Keratinocyte (primary cell): ENCODE measurements at regions not wholly inside any gene's neighbourhood (a gene's known extent, or its start where the extent isn't known, plus 50 kb on each side); places are given as distances from the start of the nearest gene placed in this dataset.
"Not testable (repeated sequence)": the region's sequence is repeated elsewhere in the genome, so short reads cannot be mapped to it uniquely, and the experiment has no call there.

Experiments
- DNase-seq: peaks from one replicate; pipeline ENCODE4 v3.0.0-alpha.2; 2011; ENCODE audit warnings: low read depth, missing footprints, low spot score
- FAIRE-seq: peaks from 2 replicates; lab custom pipeline; 2011; peaks lifted over from hg19 to GRCh38; lab: Jason Lieb, UNC
- H2AFZ ChIP-seq: 2 replicates; pipeline ENCODE4 v1.6.0; 2012; ENCODE audit warnings: low read length, control low read depth, inconsistent platforms; ENCODE audit not compliant: control insufficient read depth
- H3K27ac ChIP-seq: 2 replicates; pipeline ENCODE4 v1.5.1; 2011; ENCODE audit warnings: low read length; ENCODE audit not compliant: control insufficient read depth, insufficient read depth
- H3K27me3 ChIP-seq: 3 replicates; pipeline ENCODE4 v1.6.0; 2011; ENCODE audit warnings: low read length; ENCODE audit not compliant: control insufficient read depth, insufficient read depth; ENCODE audit errors: extremely low read depth
- H3K36me3 ChIP-seq, 2 experiments: 2 replicates in 1 of 2; 3 replicates in 1 of 2; pipeline ENCODE4 v1.5.1; 2011; ENCODE audit warnings: low read length in 2 of 2, mild to moderate bottlenecking in 1 of 2; ENCODE audit not compliant: control insufficient read depth in 2 of 2, insufficient read depth in 2 of 2; ENCODE audit errors: extremely low read depth in 1 of 2
- H3K4me1 ChIP-seq: 3 replicates; pipeline ENCODE4 v1.5.1; 2011; ENCODE audit warnings: low read length; ENCODE audit not compliant: control insufficient read depth, insufficient read depth; ENCODE audit errors: extremely low read depth
- H3K4me2 ChIP-seq: 3 replicates; pipeline ENCODE4 v1.6.0; 2011; ENCODE audit warnings: low read depth, low read length; ENCODE audit not compliant: control insufficient read depth, insufficient read depth; ENCODE audit errors: extremely low read depth
- H3K4me3 ChIP-seq, 3 experiments: fragments of 200-600 bp in 1 of 3; sonication (generic) in 1 of 3; 2 replicates in 2 of 3; 3 replicates in 1 of 3; pipeline ENCODE4 v1.5.1; 2011 to 2016; ENCODE audit warnings: low read length in 3 of 3, mild to moderate bottlenecking in 3 of 3, control low read depth in 2 of 3, inconsistent platforms in 1 of 3, low read depth in 1 of 3, mixed read lengths in 1 of 3, mixed run types in 1 of 3, moderate library complexity in 1 of 3; ENCODE audit not compliant: control insufficient read depth in 2 of 3, insufficient read depth in 2 of 3; ENCODE audit errors: extremely low read depth in 1 of 3
- H3K79me2 ChIP-seq: 2 replicates; pipeline ENCODE4 v1.6.0; 2012; ENCODE audit warnings: low read length; ENCODE audit not compliant: control insufficient read depth, insufficient read depth
- H3K9ac ChIP-seq: 3 replicates; pipeline ENCODE4 v1.6.0; 2011; ENCODE audit warnings: low read length; ENCODE audit not compliant: control insufficient read depth, insufficient read depth; ENCODE audit errors: extremely low read depth
- H3K9me1 ChIP-seq: 3 replicates; pipeline ENCODE4 v1.6.0; 2011; ENCODE audit warnings: low read length; ENCODE audit not compliant: control insufficient read depth, insufficient read depth; ENCODE audit errors: extremely low read depth
- H3K9me3 ChIP-seq: 2 replicates; pipeline ENCODE4 v1.5.1; 2012; ENCODE audit warnings: low read depth, low read length; ENCODE audit not compliant: control insufficient read depth
- H4K20me1 ChIP-seq: 3 replicates; pipeline ENCODE4 v1.6.0; 2011; ENCODE audit warnings: low read length; ENCODE audit not compliant: control insufficient read depth, insufficient read depth; ENCODE audit errors: extremely low read depth
- CTCF ChIP-seq, 3 experiments: IDR thresholded peaks in 1 of 3; conservative IDR thresholded peaks in 1 of 3; optimal IDR thresholded peaks in 1 of 3; 2 replicates in 2 of 3; 3 replicates in 1 of 3; pipeline versions ENCODE3 to v1.5.1; 2011; ENCODE audit warnings: low read length in 3 of 3, mild to moderate bottlenecking in 3 of 3, moderate library complexity in 2 of 3, control low read depth in 1 of 3, inconsistent platforms in 1 of 3; ENCODE audit not compliant: insufficient read depth in 2 of 3; ENCODE audit errors: extremely low read depth in 1 of 3
- EZH2 ChIP-seq: IDR thresholded peaks from one replicate; pipeline ENCODE4 v1.6.1; 2012; ENCODE audit warnings: inconsistent platforms, mild to moderate bottlenecking, low read length, moderate library complexity
- dilution Hi-C: fragments of 300-500 bp; cut with MboI; formaldehyde crosslinking; loops from one replicate; pipeline ENCODE4 v1.7.0; 2020; ENCODE audit warnings: low sequenced_read_pairs; ENCODE audit not compliant: extremely low pct_ligation_motif_present
- small RNA-seq, 3 experiments: library from RNA; depleted of rRNA; stranded (forward); fragments of <200 nt; gene quantifications; one replicate each; pipeline ENCODE3, GENCODE V24; 2012; ENCODE audit warnings: low read depth in 3 of 3, low replicate concordance in 1 of 3; ENCODE audit not compliant: insufficient read length in 3 of 3

DNA sequence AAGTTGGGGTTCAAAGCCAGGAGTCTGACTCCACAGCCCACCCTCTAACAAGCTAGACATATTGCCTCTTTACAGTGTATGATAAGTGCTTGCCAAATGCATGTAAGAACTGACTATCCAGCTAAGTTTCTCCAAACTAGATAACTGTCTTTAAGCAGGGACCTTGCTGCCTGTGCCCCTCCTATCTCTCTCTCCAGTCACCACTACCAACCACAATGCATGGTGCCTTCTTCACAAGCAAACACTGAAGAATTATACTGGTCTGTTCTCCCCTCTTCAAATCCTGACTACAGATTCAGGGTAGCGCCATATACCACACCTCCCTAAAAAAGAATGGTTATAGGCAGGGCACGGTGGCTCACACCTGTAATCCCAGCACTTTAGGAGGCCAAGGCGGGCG is 55.3 kb upstream of the WIPF3 start:
- dilution Hi-C loops, H4K20me1 ChIP-seq, H3K4me1 ChIP-seq: not testable (repeated sequence)

DNA sequence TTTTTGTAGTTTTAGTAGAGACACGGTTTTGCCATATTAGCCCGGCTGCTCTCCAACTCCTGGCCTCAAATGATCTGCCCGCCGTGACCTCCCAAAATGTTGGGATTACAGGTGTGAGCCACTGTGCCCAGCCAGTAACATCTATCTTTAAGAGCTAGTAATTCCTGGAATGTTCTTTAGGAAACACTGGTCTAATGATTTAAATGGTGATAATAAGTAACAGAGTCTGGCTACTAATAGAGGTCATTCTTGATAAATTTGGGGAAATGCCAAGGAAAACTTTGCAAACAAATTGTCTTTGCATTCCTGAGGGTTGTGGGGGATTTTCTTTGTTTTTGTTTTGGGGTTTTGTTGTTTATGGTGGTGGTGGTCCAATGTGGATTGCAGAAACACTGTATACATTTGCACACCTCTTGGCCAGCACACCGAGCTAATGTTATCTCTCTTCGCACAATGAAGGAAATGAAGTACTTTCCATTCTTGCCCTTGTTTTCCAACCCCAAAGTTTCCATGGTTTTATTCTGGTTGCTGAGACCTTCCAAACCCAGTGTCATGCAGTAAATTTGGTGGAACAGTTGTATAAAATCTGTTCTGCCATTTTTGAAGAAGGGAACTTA is 51.3 kb upstream of the WIPF3 start:
- Histone ChIP-seq H3K27ac (no peak overlapping the region), H3K79me2 (no peaks in the 10 kb centered on the region), H2AFZ (no peak overlapping the region), H4K20me1 (no peaks in the 10 kb centered on the region), H3K27me3 (no peaks in the 10 kb centered on the region), H3K9ac (no peak overlapping the region), H3K9me3 (no peaks in the 10 kb centered on the region), H3K36me3 (no peaks in the 10 kb centered on the region), H3K4me2 (no peak overlapping the region), H3K4me1 (no peaks in the 10 kb centered on the region), H3K9me1 (no peaks in the 10 kb centered on the region), H3K4me3 (no peak overlapping the region)
- no peak for FAIRE-seq
- DNase-seq: no peak
- dilution Hi-C loops: no loop called here
- TF ChIP-seq CTCF (optimal IDR thresholded peaks at IDR 0.05 in 1 of 3, IDR thresholded peaks at IDR 0.05 in 1 of 3, conservative IDR thresholded peaks at IDR 0.05 in 1 of 3; ENCODE audit: extremely low read depth in 1 of 3, insufficient read depth in 2 of 3, low read length in 3 of 3): no peak
- TF ChIP-seq EZH2: no peak

More for the DNA sequence above, 55.3 kb upstream of the WIPF3 start:
- H3K4me3 ChIP-seq, H3K27me3 ChIP-seq, H3K9me1 ChIP-seq, H3K4me2 ChIP-seq, H3K27ac ChIP-seq, FAIRE-seq, H3K9me3 ChIP-seq, H3K79me2 ChIP-seq, DNase-seq, H3K36me3 ChIP-seq, H2AFZ ChIP-seq, H3K9ac ChIP-seq: not testable (repeated sequence)

Small RNA genes in the stretch of these regions (small RNA-seq; reads per million reads assigned to genes)
- gene MIR550A3 (0 reads per million in 3 experiments), gene TMSB4XP3 (0 reads per million in 3 experiments)
